ENCODE measurements at regions not wholly inside any gene's neighbourhood (a gene's known extent, or its start where the extent isn't known, plus 50 kb on each side); places are given as distances from the start of the nearest gene placed in this dataset.
"Not testable (repeated sequence)": the region's sequence is repeated elsewhere in the genome, so short reads cannot be mapped to it uniquely, and the experiment has no call there.

GRCh38 chr6:8982668-8983067 lies 547.3 kb upstream of the SLC35B3 start:
- DNase-seq: no peak

DNA sequence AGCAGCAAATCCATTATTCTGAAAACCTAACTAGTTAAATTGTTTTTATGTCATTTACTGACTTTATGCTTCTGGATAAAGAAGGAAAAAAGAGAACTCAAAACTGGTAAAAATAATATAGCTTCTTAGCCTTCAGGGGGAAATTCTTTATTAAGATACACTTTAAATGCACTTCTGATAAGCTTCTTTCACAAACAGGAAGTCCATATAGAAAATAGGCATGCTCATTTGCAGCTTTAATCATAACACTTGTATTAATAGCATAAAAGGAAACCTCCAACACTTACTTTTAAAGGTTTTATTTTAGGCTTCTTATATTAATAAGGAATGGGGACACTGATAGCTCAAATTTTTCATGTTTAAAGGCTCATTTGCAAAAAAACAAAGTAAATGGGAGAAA lies 538.0 kb upstream of the SLC35B3 start:
- no peak for DNase-seq

- DNase-seq: no peak
These were observed 534.4 kb upstream of the SLC35B3 start for GRCh38 chr6:8969747-8970146.

GRCh38 chr6:8958894-8959511 lies 523.7 kb upstream of the SLC35B3 start:
- DNase-seq: no peak

GRCh38 chr6:8953310-8953709 lies 518.0 kb upstream of the SLC35B3 start:
- no peak for DNase-seq

DNA sequence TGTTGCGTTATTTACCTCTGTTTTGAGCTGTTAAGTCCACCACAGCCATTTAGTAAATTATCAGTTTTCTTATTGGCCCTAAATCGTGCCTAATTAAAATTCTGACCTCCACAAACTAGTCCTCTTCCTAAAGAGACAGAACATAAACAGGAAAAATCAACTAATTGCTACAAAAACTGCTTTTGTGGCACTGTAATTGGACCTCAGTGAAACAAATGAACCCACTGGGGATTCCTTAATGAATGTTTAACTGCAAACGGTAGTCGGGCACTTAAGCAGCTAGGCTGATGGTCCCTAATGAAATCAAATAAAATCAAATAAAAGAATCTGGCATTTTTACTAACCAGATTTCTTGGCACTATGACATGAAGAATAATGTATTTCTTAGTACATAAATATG lies 513.4 kb upstream of the SLC35B3 start:
- DNase-seq: no peak

DNA sequence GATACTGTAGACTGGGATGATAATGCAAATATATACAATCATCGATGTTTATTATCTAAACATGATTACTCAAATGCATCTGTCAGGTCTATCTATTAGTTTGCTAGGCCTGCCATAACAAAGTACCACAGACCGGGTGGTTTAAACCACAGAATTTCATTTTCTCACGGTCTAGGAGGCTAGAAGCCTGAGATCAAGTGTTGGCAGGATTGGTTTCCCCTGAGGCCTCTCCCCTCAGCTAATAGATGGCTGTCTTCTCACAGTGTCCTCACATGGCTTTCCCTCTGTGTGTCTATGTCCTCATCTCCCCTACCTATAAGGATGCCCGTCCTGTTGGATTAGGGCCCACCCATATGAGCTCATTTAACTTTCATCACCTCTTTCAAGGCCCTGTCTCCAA lies 512.6 kb upstream of the SLC35B3 start:
- no peak for DNase-seq

DNA sequence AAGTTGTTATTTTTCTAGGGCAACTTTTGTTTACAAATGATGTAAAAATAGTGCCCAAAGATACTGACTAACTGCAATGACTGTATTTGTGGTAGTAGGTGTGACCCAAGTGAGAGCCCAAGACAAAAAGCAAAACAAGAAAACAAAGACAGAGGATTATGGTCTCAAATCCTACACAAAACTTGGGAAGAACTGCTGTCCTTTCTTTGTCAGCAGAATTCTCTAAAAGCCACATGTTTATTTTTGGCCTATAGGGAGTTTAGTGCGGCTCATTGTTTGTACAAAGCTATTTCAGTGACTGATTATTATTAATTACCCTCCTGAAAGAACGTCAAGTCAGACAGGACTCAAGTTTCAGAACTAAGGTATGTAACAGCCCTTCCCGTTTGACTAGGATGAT lies 509.2 kb upstream of the SLC35B3 start:
- DNase-seq: no peak

- DNase-seq: no peak
These were observed 507.7 kb upstream of the SLC35B3 start for GRCh38 chr6:8943073-8943472.

DNA sequence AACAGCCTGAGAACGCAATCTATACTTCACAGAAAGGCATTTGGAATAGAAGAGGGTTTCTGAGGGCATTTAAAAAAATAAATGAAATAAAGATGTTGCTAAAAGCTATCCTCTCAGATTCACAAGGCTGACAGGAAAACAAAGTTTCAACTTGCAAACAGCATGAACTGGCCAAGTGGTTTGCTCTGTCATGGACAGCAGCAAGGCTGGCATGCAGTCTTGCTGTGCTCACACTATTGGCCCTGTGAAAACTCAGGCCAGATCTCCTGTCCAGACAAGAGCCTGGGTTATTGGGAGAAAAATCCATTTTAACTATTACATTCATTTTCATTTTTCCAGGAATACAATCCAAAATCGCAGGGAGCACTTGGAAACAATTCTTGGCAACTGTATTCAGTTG lies 506.2 kb upstream of the SLC35B3 start:
- no peak for DNase-seq

DNA sequence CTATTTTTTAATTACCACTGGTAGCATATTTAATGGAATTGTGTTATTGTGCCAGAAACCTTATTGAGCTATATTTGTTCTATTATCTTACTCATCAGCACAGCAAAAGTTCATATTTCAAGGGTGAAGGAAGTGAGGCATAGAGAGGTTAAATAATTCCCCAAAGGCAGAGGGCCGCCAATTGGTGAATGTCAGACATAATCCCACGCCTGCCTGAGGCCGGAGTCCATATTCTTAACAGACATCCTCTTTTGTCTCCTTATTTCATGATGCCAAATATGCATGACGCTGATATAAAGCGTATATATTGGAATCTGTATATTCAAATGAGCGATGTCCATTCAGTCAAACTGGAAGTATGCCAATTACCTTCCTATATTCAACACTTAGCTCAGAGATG lies 505.0 kb upstream of the SLC35B3 start:
- DNase-seq: no peak

- no peak for DNase-seq
These were observed 504.3 kb upstream of the SLC35B3 start for GRCh38 chr6:8939615-8940014.

GRCh38 chr6:8934318-8934717 lies 499.0 kb upstream of the SLC35B3 start:
- DNase-seq: no peak

DNA sequence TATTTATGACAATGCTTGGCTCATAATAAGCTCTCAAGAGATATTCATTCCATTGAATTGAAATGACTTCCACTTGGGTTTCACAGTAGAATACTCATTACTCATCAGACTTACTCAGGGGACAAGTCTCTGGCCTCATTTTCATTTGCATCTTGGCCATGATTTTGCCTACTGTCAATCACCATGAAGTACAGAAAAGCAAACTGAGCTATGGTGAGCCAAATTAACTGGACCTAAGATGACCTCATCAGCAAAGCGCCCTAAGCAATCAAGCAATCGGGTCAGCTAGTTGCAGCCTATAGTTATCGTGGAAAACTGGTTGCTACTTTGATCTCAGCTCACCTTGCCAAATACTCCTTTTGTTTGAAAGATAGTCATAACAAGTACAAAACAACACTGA lies 494.7 kb upstream of the SLC35B3 start:
- no peak for DNase-seq

DNA sequence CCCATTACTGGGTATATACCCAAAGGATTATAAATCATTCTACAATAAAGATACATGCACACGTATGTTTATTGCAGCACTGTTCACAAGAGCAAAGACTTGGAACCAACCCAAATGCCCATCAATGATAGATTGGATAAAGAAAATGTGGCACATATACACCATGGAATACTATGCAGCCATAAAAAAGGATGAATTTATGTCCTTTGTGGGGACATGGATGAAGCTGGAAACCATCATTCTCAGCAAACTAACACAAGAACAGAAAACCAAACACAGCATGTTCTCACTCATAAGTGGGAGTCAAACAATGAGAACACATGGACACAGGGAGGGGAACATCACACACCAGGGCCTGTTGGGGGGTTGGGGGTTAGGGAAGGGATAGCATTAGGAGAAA lies 484.9 kb upstream of the SLC35B3 start:
- DNase-seq: not testable (repeated sequence)

DNA sequence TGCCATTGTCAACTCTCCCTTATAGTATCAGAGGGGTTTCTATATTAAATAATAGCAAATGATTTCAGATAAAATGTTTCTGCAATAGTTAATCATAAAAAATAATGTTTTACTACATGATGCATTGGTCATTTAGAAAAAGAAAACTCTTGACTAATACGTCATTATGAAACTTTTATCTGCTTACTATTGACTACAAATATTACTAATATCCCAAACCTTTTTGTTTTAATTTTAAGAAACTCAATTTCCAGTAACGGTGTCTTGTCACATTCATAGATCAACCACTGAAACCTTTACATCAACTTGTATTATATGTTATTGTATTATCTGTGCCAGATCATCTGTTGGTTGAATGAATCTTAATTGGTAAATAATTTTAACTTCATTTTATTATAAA lies 482.9 kb upstream of the SLC35B3 start:
- no peak for DNase-seq

DNA sequence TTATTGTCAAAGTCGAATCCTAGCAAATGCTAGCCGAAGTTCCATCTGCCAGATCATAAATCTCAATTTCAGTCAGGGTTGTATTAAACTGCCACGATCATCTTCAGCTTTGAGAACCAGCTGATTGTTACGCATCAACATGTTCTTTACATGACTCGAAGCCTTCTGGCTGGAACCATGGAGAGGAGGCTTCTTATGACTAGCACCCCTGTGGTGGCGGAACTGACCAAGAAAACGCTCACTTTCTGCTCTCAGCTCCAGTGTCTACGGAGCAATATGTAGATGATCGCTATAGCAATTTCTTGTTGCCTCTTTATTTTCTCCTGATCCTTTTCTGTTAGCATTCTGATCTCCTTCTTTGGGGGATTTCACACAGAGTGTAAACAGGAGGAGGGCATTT lies 479.4 kb upstream of the SLC35B3 start:
- DNase-seq: no peak

GRCh38 chr6:8908638-8909037 lies 473.3 kb upstream of the SLC35B3 start:
- no peak for DNase-seq

- no peak for DNase-seq
These were observed 471.4 kb upstream of the SLC35B3 start for GRCh38 chr6:8906699-8907098.

DNA sequence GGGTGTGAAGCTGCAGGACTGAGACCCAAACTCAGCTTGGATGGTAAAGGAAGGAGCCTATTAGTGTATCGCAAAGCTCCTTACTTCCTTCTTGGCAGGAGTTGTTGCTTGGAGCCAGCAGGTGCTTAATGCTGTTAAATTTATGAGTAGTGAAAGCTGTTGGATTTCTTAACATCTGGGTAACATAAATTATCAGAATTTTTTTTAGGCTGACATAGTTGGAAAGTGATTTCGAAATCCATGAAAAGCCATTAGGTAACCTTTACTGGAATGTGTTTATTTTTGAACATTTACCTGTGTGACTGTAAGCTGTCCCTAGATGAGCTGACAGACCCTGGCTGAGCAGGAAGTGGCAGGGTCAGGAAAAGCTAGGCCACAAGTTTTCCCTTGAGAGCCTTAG lies 470.4 kb upstream of the SLC35B3 start:
- DNase-seq: no peak

DNA sequence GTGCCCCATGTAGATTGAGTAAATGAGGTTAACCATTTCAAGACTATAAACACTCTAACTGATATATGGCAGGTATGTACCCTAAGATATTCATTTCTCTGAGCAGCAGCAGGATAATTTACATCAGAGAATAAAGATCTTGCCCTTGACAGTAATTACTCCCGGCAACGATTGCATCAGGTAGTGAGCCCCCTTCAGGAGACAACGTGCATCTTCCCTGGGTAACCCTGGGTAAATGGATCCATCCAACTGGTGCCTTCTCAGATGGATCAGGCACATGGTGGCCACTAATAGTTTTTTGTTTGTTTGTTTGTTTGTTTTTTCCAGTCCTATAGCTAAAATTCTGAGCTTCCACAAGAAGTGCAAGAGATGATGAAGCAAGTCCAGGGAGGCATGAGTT lies 469.4 kb upstream of the SLC35B3 start:
- no peak for DNase-seq

DNA sequence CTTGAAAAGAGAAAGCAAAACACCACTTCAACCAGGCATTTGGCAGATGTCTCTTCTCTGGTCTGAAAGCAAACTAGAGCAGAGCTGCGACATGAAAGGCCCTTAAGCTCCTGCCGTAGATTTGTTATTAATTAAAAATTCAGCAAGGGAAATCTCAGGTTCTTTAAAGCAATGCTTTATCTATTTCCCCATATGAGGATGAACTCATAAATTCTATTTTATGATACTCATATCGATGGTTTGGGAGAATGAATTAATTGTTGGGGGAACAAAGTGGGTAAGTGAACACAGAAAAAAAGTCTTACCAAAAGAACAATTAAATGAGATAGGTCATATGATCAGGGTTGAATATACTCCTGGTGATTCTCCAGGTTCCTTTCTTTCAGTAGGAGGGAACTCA lies 464.7 kb upstream of the SLC35B3 start:
- no peak for DNase-seq

DNA sequence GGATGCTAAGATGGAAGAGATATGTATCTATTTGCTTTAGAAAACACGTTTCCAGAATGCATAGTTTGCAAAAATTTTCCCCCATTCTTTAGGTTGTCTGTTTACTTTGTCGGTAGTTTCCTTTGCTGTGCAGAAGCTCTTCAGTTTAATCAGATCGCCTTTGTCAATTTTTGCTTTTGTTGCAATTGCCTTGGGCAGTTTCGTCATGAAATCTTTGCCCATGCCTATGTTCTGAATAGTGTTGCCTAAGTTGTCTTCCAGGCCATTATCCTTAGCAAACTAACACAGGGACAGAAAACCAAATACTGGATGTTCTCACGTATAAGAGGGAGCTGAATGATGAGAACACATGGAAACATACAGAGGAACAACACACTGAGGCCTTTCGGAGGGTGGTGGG lies 454.2 kb upstream of the SLC35B3 start:
- no peak for DNase-seq

GRCh38 chr6:8888468-8888867 lies 453.1 kb upstream of the SLC35B3 start:
- DNase-seq: no peak

GRCh38 chr6:8881663-8882062 lies 446.3 kb upstream of the SLC35B3 start:
- no peak for DNase-seq

Data from skin of body (tissue), 1 donor.